Astrocyte (in vitro differentiated cells and primary cell): ENCODE measurements at regions not wholly inside any gene's neighbourhood (a gene's known extent, or its start where the extent isn't known, plus 50 kb on each side); places are given as distances from the start of the nearest gene placed in this dataset.

Source experiments
- EZH2 ChIP-seq: IDR thresholded peaks from 2 replicates; pipeline ENCODE4 v1.6.1; 2012; ENCODE audit warnings: mild to moderate bottlenecking, low read length, inconsistent platforms; ENCODE audit not compliant: insufficient read depth
- TF ChIP-seq, protein P1 (sequence below): IDR thresholded peaks from 2 replicates; pipeline ENCODE4 v1.5.1; 2011; ENCODE audit warnings: low read depth, mild to moderate bottlenecking, inconsistent platforms, low read length, moderate library complexity; ENCODE audit not compliant: insufficient read depth

GRCh38 chr6:19303383-19303782 is 533.8 kb upstream of the ID4 start:
- TF ChIP-seq, protein P1, sequence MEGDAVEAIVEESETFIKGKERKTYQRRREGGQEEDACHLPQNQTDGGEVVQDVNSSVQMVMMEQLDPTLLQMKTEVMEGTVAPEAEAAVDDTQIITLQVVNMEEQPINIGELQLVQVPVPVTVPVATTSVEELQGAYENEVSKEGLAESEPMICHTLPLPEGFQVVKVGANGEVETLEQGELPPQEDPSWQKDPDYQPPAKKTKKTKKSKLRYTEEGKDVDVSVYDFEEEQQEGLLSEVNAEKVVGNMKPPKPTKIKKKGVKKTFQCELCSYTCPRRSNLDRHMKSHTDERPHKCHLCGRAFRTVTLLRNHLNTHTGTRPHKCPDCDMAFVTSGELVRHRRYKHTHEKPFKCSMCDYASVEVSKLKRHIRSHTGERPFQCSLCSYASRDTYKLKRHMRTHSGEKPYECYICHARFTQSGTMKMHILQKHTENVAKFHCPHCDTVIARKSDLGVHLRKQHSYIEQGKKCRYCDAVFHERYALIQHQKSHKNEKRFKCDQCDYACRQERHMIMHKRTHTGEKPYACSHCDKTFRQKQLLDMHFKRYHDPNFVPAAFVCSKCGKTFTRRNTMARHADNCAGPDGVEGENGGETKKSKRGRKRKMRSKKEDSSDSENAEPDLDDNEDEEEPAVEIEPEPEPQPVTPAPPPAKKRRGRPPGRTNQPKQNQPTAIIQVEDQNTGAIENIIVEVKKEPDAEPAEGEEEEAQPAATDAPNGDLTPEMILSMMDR = no peak
- no peak for TF ChIP-seq EZH2
